ENCODE measurements at regions not wholly inside any gene's neighbourhood (a gene's known extent, or its start where the extent isn't known, plus 50 kb on each side); places are given as distances from the start of the nearest gene placed in this dataset.

DNA sequence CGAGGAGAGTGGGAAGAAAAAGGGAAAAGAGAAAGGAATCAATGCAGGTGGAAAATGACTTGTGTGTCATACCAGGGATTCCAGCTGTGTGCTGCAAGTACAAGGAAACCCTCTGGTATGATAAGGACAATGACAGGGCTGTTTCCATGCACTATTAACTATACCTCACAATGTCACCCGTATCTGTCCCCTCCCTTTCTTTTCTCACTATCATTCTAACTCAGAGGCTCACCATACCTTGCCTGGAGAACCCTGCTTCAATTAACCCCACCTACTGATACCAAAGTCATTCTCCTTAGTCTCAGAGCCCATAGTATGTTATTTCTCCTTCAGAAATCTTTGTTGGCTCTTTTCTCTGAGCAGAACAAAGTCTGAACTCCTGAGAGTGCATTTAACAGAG lies 236.2 kb upstream of the NREP start:
- no peak for TF ChIP-seq CTCF (conservative IDR thresholded peaks at IDR 0.05; ENCODE audit: low read depth, low read length)
- no peak for TF ChIP-seq EZH2 (IDR thresholded peaks at IDR 0.05; ENCODE audit: borderline replicate concordance, low read depth, low read length, poor library complexity, severe bottlenecking)
- POLR2A ChIA-PET (ENCODE audit: low non-redundant PET), result no interaction called here
- BruUV-seq (replicated peaks), result no TSS peak

GRCh38 chr5:111984044-111984443 lies 227.1 kb upstream of the NREP start:
- H3K9me3 ChIP-seq (ENCODE audit: low read depth, low read length, poor library complexity, severe bottlenecking), result no peaks in the 10 kb centered on the region
- no peak for DNase-seq (ENCODE audit: low spot score)
- no peak overlapping the region for H3K4me3 ChIP-seq (ENCODE audit: low read depth, low read length, poor library complexity, severe bottlenecking)
- ChIA-PET CTCF (no interaction called here), POLR2A (ENCODE audit: low non-redundant PET) (no interaction called here)
- H3K4me1 ChIP-seq (ENCODE audit: insufficient read depth, low read length, poor library complexity, severe bottlenecking), result no peaks in the 10 kb centered on the region
- no peaks in the 10 kb centered on the region for H3K36me3 ChIP-seq (ENCODE audit: insufficient read depth, low read length, poor library complexity, severe bottlenecking)
- H3K27ac ChIP-seq (ENCODE audit: low read depth, low read length, poor library complexity, severe bottlenecking), result no peak overlapping the region
- H3K27me3 ChIP-seq (replicated peaks; ENCODE audit: insufficient read depth, low read depth, low read length, poor library complexity), result no peaks in the 10 kb centered on the region
- TF ChIP-seq CTCF (conservative IDR thresholded peaks at IDR 0.05; ENCODE audit: low read depth, low read length) (no peak), EZH2 (IDR thresholded peaks at IDR 0.05; ENCODE audit: borderline replicate concordance, low read depth, low read length, poor library complexity, severe bottlenecking) (no peak)
- intact Hi-C loops (cut with micrococcal nuclease; ENCODE audit: unreplicated experiment), result no loop called here
- no TSS peak for BruUV-seq (replicated peaks)

More for the DNA sequence above, 236.2 kb upstream of the NREP start:
- Histone ChIP-seq H3K36me3 (ENCODE audit: insufficient read depth, low read length, poor library complexity, severe bottlenecking) (no peaks in the 10 kb centered on the region), H3K4me1 (ENCODE audit: insufficient read depth, low read length, poor library complexity, severe bottlenecking) (no peaks in the 10 kb centered on the region), H3K27me3 (replicated peaks; ENCODE audit: insufficient read depth, low read depth, low read length, poor library complexity) (no peaks in the 10 kb centered on the region), H3K4me3 (ENCODE audit: low read depth, low read length, poor library complexity, severe bottlenecking) (no peak overlapping the region), H3K27ac (ENCODE audit: low read depth, low read length, poor library complexity, severe bottlenecking) (no peak overlapping the region), H3K9me3 (ENCODE audit: low read depth, low read length, poor library complexity, severe bottlenecking) (no peaks in the 10 kb centered on the region)
- no peak for DNase-seq (ENCODE audit: low spot score)
- CTCF ChIA-PET, result no interaction called here
- intact Hi-C loops (cut with micrococcal nuclease; ENCODE audit: unreplicated experiment), result no loop called here

DNA sequence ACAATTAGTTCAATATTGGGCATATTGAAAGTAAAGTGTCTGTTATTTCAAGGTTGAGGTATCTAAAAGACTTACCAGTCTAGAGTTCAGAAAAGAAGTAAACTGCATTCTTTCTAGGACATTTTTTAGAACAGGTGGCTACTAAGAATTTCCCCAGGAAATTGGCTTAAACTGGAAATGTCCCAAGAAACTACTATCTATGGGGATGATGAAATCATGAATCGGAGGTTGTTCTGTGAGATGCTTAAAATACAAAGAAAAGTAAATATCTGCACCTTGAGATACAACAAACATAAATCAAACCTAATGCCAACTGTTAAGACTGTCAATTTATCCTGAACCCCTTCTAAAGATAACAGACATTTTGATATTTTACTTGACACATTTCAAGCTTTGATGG lies 226.5 kb upstream of the NREP start:
- Histone ChIP-seq H3K4me1 (ENCODE audit: insufficient read depth, low read length, poor library complexity, severe bottlenecking) (no peaks in the 10 kb centered on the region), H3K27me3 (replicated peaks; ENCODE audit: insufficient read depth, low read depth, low read length, poor library complexity) (no peaks in the 10 kb centered on the region), H3K27ac (ENCODE audit: low read depth, low read length, poor library complexity, severe bottlenecking) (no peak overlapping the region), H3K9me3 (ENCODE audit: low read depth, low read length, poor library complexity, severe bottlenecking) (no peaks in the 10 kb centered on the region), H3K36me3 (ENCODE audit: insufficient read depth, low read length, poor library complexity, severe bottlenecking) (no peaks in the 10 kb centered on the region), H3K4me3 (ENCODE audit: low read depth, low read length, poor library complexity, severe bottlenecking) (no peak overlapping the region)
- no peak for DNase-seq (ENCODE audit: low spot score)
- BruUV-seq (replicated peaks), result no TSS peak
- TF ChIP-seq CTCF (conservative IDR thresholded peaks at IDR 0.05; ENCODE audit: low read depth, low read length), result no peak
- TF ChIP-seq EZH2 (IDR thresholded peaks at IDR 0.05; ENCODE audit: borderline replicate concordance, low read depth, low read length, poor library complexity, severe bottlenecking), result no peak
- ChIA-PET POLR2A (ENCODE audit: low non-redundant PET) (no interaction called here), CTCF (no interaction called here)
- intact Hi-C loops (cut with micrococcal nuclease; ENCODE audit: unreplicated experiment), result no loop called here

Data from A673 (cell line).